GM18870 (cell line): ENCODE measurements at regions not wholly inside any gene's neighbourhood (a gene's known extent, or its start where the extent isn't known, plus 50 kb on each side); places are given as distances from the start of the nearest gene placed in this dataset.

Experiments
- ATAC-seq: cut with Tn5 transposase; IDR thresholded peaks from one replicate; pipeline ENCODE4 v1.9.1; 2021; ENCODE audit warnings: moderate library complexity; ENCODE audit not compliant: unreplicated experiment

DNA sequence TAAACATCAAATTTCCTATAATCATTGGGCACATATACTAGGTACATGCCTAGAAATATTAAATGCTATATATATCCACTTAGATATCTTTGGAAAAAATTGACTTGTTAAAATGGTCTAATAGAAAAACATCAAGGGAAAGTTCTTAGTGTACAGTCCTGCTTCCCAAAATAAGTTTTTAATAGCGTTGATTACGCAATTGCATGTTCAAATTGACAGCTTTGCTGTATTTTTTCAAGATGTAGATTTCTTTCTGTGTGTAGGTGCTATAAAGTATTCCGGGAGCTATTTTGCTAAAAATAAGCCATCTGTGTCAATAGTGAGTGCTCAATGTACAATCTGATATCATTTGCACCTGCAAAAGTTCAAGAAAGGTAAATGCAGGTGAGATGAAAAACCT lies 463.9 kb upstream of the ATP2B1 start:
- ATAC-seq = no peak

DNA sequence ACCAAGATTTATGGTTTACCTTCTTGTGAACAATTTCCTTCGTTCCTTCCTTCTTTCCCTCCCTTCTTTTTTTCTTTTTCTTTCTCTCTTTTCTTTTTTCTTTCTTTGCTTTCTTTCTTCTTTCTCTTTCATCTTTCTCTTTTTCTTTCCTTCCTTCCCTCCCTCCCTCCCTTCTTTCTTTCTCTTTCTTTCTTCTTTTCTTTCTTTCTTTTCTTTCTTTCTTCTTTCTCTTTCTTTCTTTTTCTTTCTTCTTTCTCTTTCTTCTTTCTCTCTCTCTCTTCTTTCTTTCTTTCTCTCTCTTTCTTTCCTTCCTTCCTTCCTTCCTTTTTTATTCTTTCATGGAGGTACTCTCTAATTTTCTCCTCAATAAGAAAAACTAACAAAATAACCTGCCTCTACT lies 462.1 kb upstream of the ATP2B1 start:
- no peak for ATAC-seq

DNA sequence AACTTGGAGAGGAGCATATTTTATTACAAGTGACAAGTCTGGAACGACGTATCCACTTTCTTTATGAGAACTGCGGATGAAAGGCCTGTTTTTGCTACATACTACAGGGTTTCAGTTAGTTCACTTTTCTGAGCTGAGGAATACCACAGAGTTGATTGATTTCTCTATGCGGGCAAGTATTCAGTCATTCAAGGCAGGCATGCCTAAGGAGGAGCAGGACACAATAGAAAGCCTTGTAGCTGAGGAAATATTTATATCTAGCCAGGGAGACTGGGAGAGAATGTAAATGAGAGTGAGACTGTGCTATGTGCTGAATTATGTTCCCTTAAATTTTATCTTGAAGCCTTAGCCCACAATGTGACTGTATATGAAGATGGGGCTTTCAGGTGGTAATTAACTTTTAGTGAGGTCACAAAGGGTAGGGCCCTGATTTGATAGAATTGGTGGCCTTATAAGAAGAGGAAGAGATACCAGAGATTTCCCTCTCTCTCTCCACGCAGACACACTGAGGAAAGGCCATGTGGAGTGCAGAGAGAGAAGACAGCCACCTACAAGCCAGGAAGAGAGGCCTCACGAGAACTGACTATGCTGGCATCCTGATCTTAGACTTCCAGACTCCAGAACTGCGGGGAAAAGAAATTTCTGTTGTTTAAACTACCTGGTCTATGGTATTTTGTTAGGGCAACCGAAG lies 459.0 kb upstream of the ATP2B1 start:
- ATAC-seq = no peak

- no peak for ATAC-seq
Measured at GRCh38 chr12:90166671-90167070, 458.0 kb upstream of the ATP2B1 start.

DNA sequence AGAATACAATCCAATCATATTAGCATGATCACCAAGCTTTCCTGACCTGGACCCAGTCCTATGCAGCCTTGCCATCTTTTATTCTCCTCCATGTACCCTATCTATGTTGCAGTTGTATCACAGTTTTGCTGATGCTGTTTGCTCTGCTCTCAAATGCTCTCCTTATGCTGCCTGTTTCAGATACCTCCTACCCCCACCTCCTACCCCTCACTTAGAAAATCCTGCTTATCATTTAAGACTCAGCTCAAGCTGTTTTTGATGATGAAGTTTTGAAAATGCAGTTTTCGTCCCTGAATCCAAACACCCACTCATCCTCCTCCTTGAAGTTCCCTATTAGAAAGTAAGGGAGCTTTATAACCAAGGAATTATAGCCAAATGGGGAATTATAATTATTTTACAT lies 457.4 kb upstream of the ATP2B1 start:
- ATAC-seq = no peak

GRCh38 chr12:90163975-90164374 lies 455.3 kb upstream of the ATP2B1 start:
- no peak for ATAC-seq

DNA sequence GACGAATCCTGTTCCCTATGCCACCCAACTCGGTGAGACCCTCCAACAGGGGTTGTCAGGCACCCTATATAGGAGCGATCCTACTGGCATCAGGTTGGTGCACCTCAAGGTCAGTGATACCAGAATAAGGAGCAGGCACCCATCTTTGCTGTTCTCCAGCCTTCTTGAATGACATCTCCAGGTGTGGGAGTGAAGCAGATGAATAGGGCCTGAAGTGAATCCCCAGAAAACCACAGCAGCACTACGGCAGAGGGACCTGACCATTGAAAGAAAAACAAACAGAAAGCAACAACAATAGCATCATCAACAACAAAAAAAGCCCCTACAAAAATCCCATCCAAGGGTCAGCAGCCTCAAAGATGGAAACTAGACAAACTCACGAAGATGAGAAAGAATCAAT lies 445.2 kb upstream of the ATP2B1 start:
- no peak for ATAC-seq

GRCh38 chr12:90152897-90153624 lies 444.4 kb upstream of the ATP2B1 start:
- ATAC-seq = no peak

GRCh38 chr12:90151491-90152015 lies 442.9 kb upstream of the ATP2B1 start:
- ATAC-seq = no peak

- ATAC-seq = no peak
Measured at GRCh38 chr12:90149453-90149852, 440.8 kb upstream of the ATP2B1 start.

- no peak for ATAC-seq
Measured at GRCh38 chr12:90129366-90130030, 420.9 kb upstream of the ATP2B1 start.

DNA sequence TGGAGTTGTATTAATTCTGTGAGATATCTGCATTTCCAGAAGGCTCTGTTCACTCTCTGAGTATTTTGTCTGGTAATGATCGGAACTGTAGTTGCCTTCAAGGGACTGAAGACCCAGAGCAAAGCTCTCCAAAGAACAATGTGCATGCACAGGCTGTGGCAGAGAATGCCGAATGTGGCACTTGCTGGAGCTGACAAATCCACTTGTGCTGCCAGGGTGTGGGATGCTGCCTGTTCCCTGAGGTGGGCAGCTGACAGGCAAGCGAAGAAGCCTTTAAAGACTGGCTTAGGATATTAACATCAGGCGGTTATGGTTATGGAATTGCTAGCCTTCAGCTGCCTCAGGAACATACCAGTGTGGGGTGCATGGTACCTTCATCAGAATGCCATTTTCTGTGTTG lies 419.9 kb upstream of the ATP2B1 start:
- ATAC-seq = no peak

- ATAC-seq = no peak
Measured at GRCh38 chr12:90126125-90126524, 417.5 kb upstream of the ATP2B1 start.

- no peak for ATAC-seq
Measured at GRCh38 chr12:90124914-90125313, 416.3 kb upstream of the ATP2B1 start.

DNA sequence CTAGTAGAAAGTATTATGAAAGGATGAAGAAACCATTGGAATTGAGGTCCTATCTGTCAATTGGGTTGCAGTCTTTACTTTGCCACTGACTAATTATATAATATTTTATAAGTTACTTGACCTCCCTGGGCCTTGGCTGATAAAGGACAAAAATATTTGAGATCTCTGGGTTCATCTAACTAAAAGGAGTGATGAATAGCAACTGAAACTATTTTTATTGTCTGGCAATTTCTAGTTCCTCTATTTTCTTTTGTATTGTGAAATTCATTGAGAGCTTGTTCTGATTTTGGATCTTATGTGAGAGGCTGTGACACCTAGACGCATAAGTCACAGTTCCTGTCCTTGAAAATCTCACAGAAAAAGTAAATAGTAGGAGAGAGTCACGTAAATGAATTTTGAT lies 415.7 kb upstream of the ATP2B1 start:
- no peak for ATAC-seq

DNA sequence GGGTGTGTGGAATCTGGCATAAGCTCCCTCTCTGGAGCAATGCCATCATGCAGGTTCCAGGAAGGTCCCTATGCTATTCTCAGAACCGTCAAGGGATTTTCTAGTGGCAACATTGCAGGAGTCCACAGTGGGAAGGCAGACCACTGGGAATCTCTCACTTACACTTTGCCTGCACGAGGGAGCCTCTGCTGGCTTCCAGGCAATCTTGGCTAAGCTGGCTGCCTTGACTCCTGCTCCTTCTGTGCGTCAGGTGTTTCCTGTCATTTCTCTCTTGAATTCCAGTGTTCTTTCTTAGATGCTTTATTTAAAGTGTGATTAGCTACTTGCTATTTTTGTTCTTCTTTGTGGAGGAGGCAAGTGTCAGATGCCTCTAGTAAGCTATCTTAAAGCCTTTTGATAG lies 414.0 kb upstream of the ATP2B1 start:
- no peak for ATAC-seq

GRCh38 chr12:90120627-90121026 lies 412.0 kb upstream of the ATP2B1 start:
- ATAC-seq = no peak

GRCh38 chr12:90112666-90113065 lies 404.0 kb upstream of the ATP2B1 start:
- no peak for ATAC-seq

DNA sequence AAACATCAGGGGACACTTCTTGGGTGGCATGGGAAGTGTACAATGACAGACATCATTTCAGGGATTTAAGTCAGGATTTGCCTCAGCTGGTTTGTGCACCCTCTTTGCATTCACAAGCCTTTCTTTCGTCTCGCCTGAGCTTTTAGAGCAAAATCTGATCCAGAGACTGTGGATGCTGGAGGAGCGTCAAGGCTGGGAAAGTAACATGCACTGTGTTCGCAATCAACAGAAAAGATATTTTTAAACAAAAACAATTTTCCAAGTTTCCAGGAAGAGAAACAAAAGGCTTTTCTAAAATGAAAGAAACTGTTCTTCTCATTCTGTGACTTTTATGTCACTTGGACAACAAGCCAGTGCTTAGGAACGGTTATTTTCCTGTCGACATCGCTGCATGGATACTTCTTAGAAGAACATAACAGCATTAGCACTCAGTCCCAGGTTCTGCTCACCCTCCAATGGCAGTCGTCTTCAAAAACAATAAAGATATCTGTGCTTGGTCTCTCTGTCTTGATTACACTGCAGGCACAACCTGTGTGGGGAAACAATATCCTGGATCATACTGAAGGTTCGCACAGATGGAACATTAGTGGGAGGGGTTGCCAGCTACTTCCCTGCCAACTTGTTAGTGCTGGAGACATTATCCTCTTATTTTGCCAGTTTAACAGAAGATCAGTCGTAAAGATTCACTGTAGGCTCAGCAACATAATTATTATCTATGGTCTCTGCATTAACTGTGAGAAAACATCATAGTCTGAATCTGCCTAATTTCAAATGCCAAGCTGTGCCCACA lies 403.3 kb upstream of the ATP2B1 start:
- no peak for ATAC-seq

- ATAC-seq = no peak
Measured at GRCh38 chr12:90106568-90106967, 397.9 kb upstream of the ATP2B1 start.
